ENCODE measurements at regions not wholly inside any gene's neighbourhood (a gene's known extent, or its start where the extent isn't known, plus 50 kb on each side); places are given as distances from the start of the nearest gene placed in this dataset.

DNA sequence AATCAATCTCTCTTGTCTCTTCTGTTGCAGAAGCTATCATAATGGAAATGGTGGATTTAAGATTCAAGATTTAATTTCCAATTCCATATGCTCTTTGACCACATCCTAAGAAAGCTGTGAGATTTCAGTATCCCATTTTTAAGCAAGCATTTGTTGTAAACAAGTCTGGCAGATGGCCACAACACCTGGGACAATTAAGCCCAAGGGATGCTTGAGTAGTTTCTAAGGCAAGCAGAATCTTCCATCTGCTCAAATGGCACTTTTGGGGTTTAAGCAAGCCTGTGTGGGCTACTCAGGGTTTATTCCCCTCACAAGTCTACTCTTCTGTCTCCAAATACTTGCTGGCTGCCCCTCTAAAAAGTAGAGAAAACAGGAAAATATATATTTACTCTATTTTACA lies 304.7 kb upstream of the SYT1 start:
- POLR2A ChIA-PET (ENCODE audit: unreplicated experiment) = no interaction called here
- CTCF ChIA-PET = no interaction called here
- no peaks in the 10 kb centered on the region for H3K27me3 ChIP-seq (ENCODE audit: low read length)
- TF ChIP-seq, protein P1, sequence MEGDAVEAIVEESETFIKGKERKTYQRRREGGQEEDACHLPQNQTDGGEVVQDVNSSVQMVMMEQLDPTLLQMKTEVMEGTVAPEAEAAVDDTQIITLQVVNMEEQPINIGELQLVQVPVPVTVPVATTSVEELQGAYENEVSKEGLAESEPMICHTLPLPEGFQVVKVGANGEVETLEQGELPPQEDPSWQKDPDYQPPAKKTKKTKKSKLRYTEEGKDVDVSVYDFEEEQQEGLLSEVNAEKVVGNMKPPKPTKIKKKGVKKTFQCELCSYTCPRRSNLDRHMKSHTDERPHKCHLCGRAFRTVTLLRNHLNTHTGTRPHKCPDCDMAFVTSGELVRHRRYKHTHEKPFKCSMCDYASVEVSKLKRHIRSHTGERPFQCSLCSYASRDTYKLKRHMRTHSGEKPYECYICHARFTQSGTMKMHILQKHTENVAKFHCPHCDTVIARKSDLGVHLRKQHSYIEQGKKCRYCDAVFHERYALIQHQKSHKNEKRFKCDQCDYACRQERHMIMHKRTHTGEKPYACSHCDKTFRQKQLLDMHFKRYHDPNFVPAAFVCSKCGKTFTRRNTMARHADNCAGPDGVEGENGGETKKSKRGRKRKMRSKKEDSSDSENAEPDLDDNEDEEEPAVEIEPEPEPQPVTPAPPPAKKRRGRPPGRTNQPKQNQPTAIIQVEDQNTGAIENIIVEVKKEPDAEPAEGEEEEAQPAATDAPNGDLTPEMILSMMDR (conservative IDR thresholded peaks at IDR 0.05; ENCODE audit: low read depth, low read length) = no peak
- TF ChIP-seq EZH2phosphoT487 (IDR thresholded peaks at IDR 0.05; ENCODE audit: borderline replicate concordance, low read length) (no peak), EZH2 (IDR thresholded peaks at IDR 0.05; ENCODE audit: low read length, unreplicated experiment) (no peak)
- DNase-seq = no peak
- no peaks in the 10 kb centered on the region for H3K36me3 ChIP-seq (ENCODE audit: low read depth, low read length)
- no peaks in the 10 kb centered on the region for H3K79me2 ChIP-seq (ENCODE audit: low read length)
- H3K9me3 ChIP-seq (ENCODE audit: low read length) = no peaks in the 10 kb centered on the region
- H2AFZ ChIP-seq (ENCODE audit: low read length) = no peak overlapping the region
- intact Hi-C loops (cut with micrococcal nuclease) = loop anchor here (5.0 to 10.0 kb wide), 5 partner anchors 305 to 815 kb away; partner anchors contain the start of gene SYT1
- H3K4me3 ChIP-seq (ENCODE audit: low read length) = no peak overlapping the region
- no peak overlapping the region for H3K9ac ChIP-seq (ENCODE audit: low read length)
- H4K20me1 ChIP-seq (ENCODE audit: low read length) = no peaks in the 10 kb centered on the region
- H3K4me2 ChIP-seq (ENCODE audit: low read length) = no peak overlapping the region
- no peaks in the 10 kb centered on the region for H3K9me2 ChIP-seq (replicated peaks; ENCODE audit: low read length)
- no peaks in the 10 kb centered on the region for H3K4me1 ChIP-seq (ENCODE audit: insufficient read depth, low read length)
- H3K27ac ChIP-seq (ENCODE audit: low read length) = no peak overlapping the region
- ATAC-seq = no peak
- H3F3A ChIP-seq (ENCODE audit: low read length, unreplicated experiment) = no peaks in the 10 kb centered on the region
- no TSS peak for BruUV-seq (replicated peaks)

GRCh38 chr12:78560633-78561032 lies 303.9 kb upstream of the SYT1 start:
- intact Hi-C loops (cut with micrococcal nuclease) = loop anchor here (5.0 to 10.0 kb wide), 5 partner anchors 304 to 814 kb away; partner anchors contain the start of gene SYT1
- Histone ChIP-seq H2AFZ (ENCODE audit: low read length) (no peak overlapping the region), H3K4me1 (ENCODE audit: insufficient read depth, low read length) (no peaks in the 10 kb centered on the region), H3K4me2 (ENCODE audit: low read length) (no peak overlapping the region), H3K4me3 (ENCODE audit: low read length) (no peak overlapping the region), H3K79me2 (ENCODE audit: low read length) (no peaks in the 10 kb centered on the region), H3F3A (ENCODE audit: low read length, unreplicated experiment) (no peaks in the 10 kb centered on the region), H3K27ac (ENCODE audit: low read length) (no peak overlapping the region), H3K9me2 (replicated peaks; ENCODE audit: low read length) (no peaks in the 10 kb centered on the region), H4K20me1 (ENCODE audit: low read length) (no peaks in the 10 kb centered on the region), H3K36me3 (ENCODE audit: low read depth, low read length) (no peaks in the 10 kb centered on the region), H3K9me3 (ENCODE audit: low read length) (no peaks in the 10 kb centered on the region), H3K9ac (ENCODE audit: low read length) (no peak overlapping the region), H3K27me3 (ENCODE audit: low read length) (no peaks in the 10 kb centered on the region)
- POLR2A ChIA-PET (ENCODE audit: unreplicated experiment) = no interaction called here
- DNase-seq (no peak), ATAC-seq (no peak)
- CTCF ChIA-PET = no interaction called here
- TF ChIP-seq EZH2 (IDR thresholded peaks at IDR 0.05; ENCODE audit: low read length, unreplicated experiment) = no peak
- TF ChIP-seq, protein P1 (conservative IDR thresholded peaks at IDR 0.05; ENCODE audit: low read depth, low read length) = no peak
- TF ChIP-seq EZH2phosphoT487 (IDR thresholded peaks at IDR 0.05; ENCODE audit: borderline replicate concordance, low read length) = no peak
- no TSS peak for BruUV-seq (replicated peaks)

GRCh38 chr12:78562368-78563205 lies 302.0 kb upstream of the SYT1 start:
- Histone ChIP-seq H3F3A (ENCODE audit: low read length, unreplicated experiment) (no peaks in the 10 kb centered on the region), H3K9ac (ENCODE audit: low read length) (no peak overlapping the region), H3K27me3 (ENCODE audit: low read length) (no peaks in the 10 kb centered on the region), H3K9me2 (replicated peaks; ENCODE audit: low read length) (no peaks in the 10 kb centered on the region), H4K20me1 (ENCODE audit: low read length) (no peaks in the 10 kb centered on the region), H3K4me3 (ENCODE audit: low read length) (no peak overlapping the region), H3K4me2 (ENCODE audit: low read length) (no peak overlapping the region), H2AFZ (ENCODE audit: low read length) (no peak overlapping the region), H3K9me3 (ENCODE audit: low read length) (no peaks in the 10 kb centered on the region), H3K36me3 (ENCODE audit: low read depth, low read length) (no peaks in the 10 kb centered on the region), H3K4me1 (ENCODE audit: insufficient read depth, low read length) (no peaks in the 10 kb centered on the region), H3K79me2 (ENCODE audit: low read length) (no peaks in the 10 kb centered on the region), H3K27ac (ENCODE audit: low read length) (no peak overlapping the region)
- intact Hi-C loops (cut with micrococcal nuclease) = loop anchor here (2.0 to 10.0 kb wide), 6 partner anchors 170 to 812 kb away; partner anchors contain the start of gene SYT1
- ChIA-PET POLR2A (ENCODE audit: unreplicated experiment) (interaction anchor here (0.6 kb wide), 1 partner anchor 121 kb away, joined by 4 read pairs; no protein-coding TSS in a partner anchor), CTCF (interaction anchor here (0.6 to 1.0 kb wide), 3 partner anchors 163 to 301 kb away, joined by 3 to 5 read pairs (median 3); no protein-coding TSS in a partner anchor)
- ATAC-seq (peak; percentile 55), DNase-seq (peak; percentile 44)
- TF ChIP-seq, protein P1 (conservative IDR thresholded peaks at IDR 0.05; ENCODE audit: low read depth, low read length) = peak; percentile 72
- TF ChIP-seq EZH2 (IDR thresholded peaks at IDR 0.05; ENCODE audit: low read length, unreplicated experiment) = no peak
- no TSS peak for BruUV-seq (replicated peaks)
